Neural cell (in vitro differentiated cells): ENCODE measurements at regions not wholly inside any gene's neighbourhood (a gene's known extent, or its start where the extent isn't known, plus 50 kb on each side); places are given as distances from the start of the nearest gene placed in this dataset.

Source experiments
- H2AFZ ChIP-seq: fragments of 200-600, 300-800 bp; sonication (generic), shearing (Covaris generic); 2 replicates; pipeline ENCODE4 v1.6.0; 2014; ENCODE audit warnings: low read depth, mild to moderate bottlenecking, antibody characterized with exemption, low read length, moderate library complexity
- H3F3A ChIP-seq: fragments of 200-600 bp; shearing (Covaris generic); 2 replicates; pipeline ENCODE4 v1.6.1; 2016; ENCODE audit warnings: mild to moderate bottlenecking, moderate library complexity, mixed read lengths, antibody characterized with exemption, low read length; ENCODE audit not compliant: insufficient read depth, poor library complexity, severe bottlenecking
- H3K27ac ChIP-seq: fragments of 200-600, 300-800 bp; sonication (generic), shearing (Covaris generic); 2 replicates; pipeline ENCODE4 v1.5.1; 2014; ENCODE audit warnings: mild to moderate bottlenecking, low read length, moderate library complexity
- H3K27me3 ChIP-seq: fragments of 300-800, 200-600 bp; sonication (generic), shearing (Covaris generic); 2 replicates; pipeline ENCODE4 v1.6.0; 2014; ENCODE audit warnings: mild to moderate bottlenecking, low read depth, low read length, moderate library complexity; ENCODE audit not compliant: insufficient read depth
- H3K36me3 ChIP-seq: fragments of 300-800, 200-600 bp; sonication (generic), shearing (Covaris generic); 2 replicates; pipeline ENCODE4 v1.5.1; 2014; ENCODE audit warnings: mild to moderate bottlenecking, antibody characterized with exemption, low read length, moderate library complexity; ENCODE audit not compliant: insufficient read depth
- H3K4me2 ChIP-seq: fragments of 300-800, 200-600 bp; sonication (generic), shearing (Covaris generic); 2 replicates; pipeline ENCODE4 v1.6.0; 2014; ENCODE audit warnings: mild to moderate bottlenecking, low read length
- H3K4me3 ChIP-seq: fragments of 300-800, 200-600 bp; sonication (generic), shearing (Covaris generic); 2 replicates; pipeline ENCODE4 v1.5.1; 2014; ENCODE audit warnings: mild to moderate bottlenecking, low read length, moderate library complexity
- H3K79me2 ChIP-seq: fragments of 200-600 bp; shearing (Covaris generic); replicated peaks from 2 replicates; pipeline ENCODE4 v1.6.0; 2014; ENCODE audit warnings: mild to moderate bottlenecking, low read length, moderate library complexity; ENCODE audit not compliant: insufficient read depth
- H3K9ac ChIP-seq: fragments of 300-800, 200-600 bp; sonication (generic), shearing (Covaris generic); 2 replicates; pipeline ENCODE4 v1.6.1; 2016; ENCODE audit warnings: mild to moderate bottlenecking, low read length, mixed read lengths
- H3K9me2 ChIP-seq: fragments of 200-600 bp; shearing (Covaris generic); 2 replicates; pipeline ENCODE4 v1.6.1; 2016; ENCODE audit warnings: mild to moderate bottlenecking, low read length, mixed read lengths; ENCODE audit not compliant: insufficient read depth
- H3K9me3 ChIP-seq: fragments of 200-600, 300-800 bp; sonication (generic), shearing (Covaris generic); 2 replicates; pipeline ENCODE4 v1.6.1; 2016; ENCODE audit warnings: mild to moderate bottlenecking, mixed run types, low read length, moderate library complexity, mixed read lengths
- H4K20me1 ChIP-seq: fragments of 200-600 bp; shearing (Covaris generic); 2 replicates; pipeline ENCODE4 v1.6.1; 2016; ENCODE audit warnings: mild to moderate bottlenecking, mixed run types; ENCODE audit not compliant: insufficient read depth
- CTCF ChIP-seq: fragments of 450-650 bp; IDR thresholded peaks from 2 replicates; pipeline ENCODE4 v1.5.1; 2014; ENCODE audit warnings: antibody characterized with exemption, mild to moderate bottlenecking, moderate library complexity; ENCODE audit not compliant: poor library complexity, severe bottlenecking
- EP300 ChIP-seq: fragments of 450-650 bp; conservative IDR thresholded peaks from 2 replicates; pipeline ENCODE4 v1.6.1; 2014; ENCODE audit warnings: antibody characterized with exemption, mild to moderate bottlenecking, moderate library complexity; ENCODE audit not compliant: poor library complexity, severe bottlenecking
- EZH2 ChIP-seq: fragments of 200-600, 300-800 bp; shearing (Covaris generic), sonication (generic); IDR thresholded peaks from 2 replicates; pipeline ENCODE4 v1.6.1; 2014; ENCODE audit warnings: antibody characterized with exemption, low read length, borderline replicate concordance, mild to moderate bottlenecking; ENCODE audit not compliant: insufficient read depth, poor library complexity, severe bottlenecking
- MXI1 ChIP-seq: fragments of 450-650 bp; conservative IDR thresholded peaks from 2 replicates; pipeline ENCODE4 v1.6.1; 2014; ENCODE audit warnings: antibody characterized with exemption, mild to moderate bottlenecking; ENCODE audit not compliant: poor library complexity, severe bottlenecking
- POLR2AphosphoS5 ChIP-seq: IDR thresholded peaks from 2 replicates; pipeline ENCODE4 v1.6.1; 2012
- REST ChIP-seq: IDR thresholded peaks from 2 replicates; pipeline ENCODE4 v1.6.1; 2012; ENCODE audit warnings: borderline replicate concordance
- SMC3 ChIP-seq: fragments of 450-650 bp; conservative IDR thresholded peaks from 2 replicates; pipeline ENCODE4 v1.6.1; 2014; ENCODE audit warnings: antibody characterized with exemption, mild to moderate bottlenecking, moderate library complexity; ENCODE audit not compliant: poor library complexity
- TAF1 ChIP-seq: IDR thresholded peaks from 2 replicates; pipeline ENCODE4 v1.6.1; 2012; ENCODE audit warnings: low read depth

GRCh38 chr4:85024671-85025070, 58.2 kb upstream of the WDFY3 start:
- H3K4me2 ChIP-seq: no peak overlapping the region

GRCh38 chr4:85028910-85029309, 62.4 kb upstream of the WDFY3 start:
- no peak overlapping the region for H3K4me2 ChIP-seq
- H3F3A ChIP-seq: no peaks in the 10 kb centered on the region
- H3K36me3 ChIP-seq: no peaks in the 10 kb centered on the region
- H3K9ac ChIP-seq: no peak overlapping the region
- no peaks in the 10 kb centered on the region for H4K20me1 ChIP-seq
- no peaks in the 10 kb centered on the region for H3K9me3 ChIP-seq
- H3K27me3 ChIP-seq: no peaks in the 10 kb centered on the region
- no peak overlapping the region for H2AFZ ChIP-seq
- peak overlapping the region; percentile 12 for H3K27ac ChIP-seq
- H3K79me2 ChIP-seq: no peaks in the 10 kb centered on the region
- H3K9me2 ChIP-seq: no peaks in the 10 kb centered on the region
- H3K4me3 ChIP-seq: no peak overlapping the region
- TF ChIP-seq EZH2: no peak
- no peak for TF ChIP-seq CTCF
- TF ChIP-seq EP300: no peak
- no peak for TF ChIP-seq POLR2AphosphoS5

More at GRCh38 chr4:85024671-85025070, 58.2 kb upstream of the WDFY3 start:
- Histone ChIP-seq H2AFZ (no peak overlapping the region), H3K9me3 (no peaks in the 10 kb centered on the region), H3K9me2 (no peaks in the 10 kb centered on the region), H3K36me3 (no peaks in the 10 kb centered on the region), H3K27ac (no peak overlapping the region), H3K4me3 (no peak overlapping the region), H3K27me3 (no peaks in the 10 kb centered on the region), H4K20me1 (no peaks in the 10 kb centered on the region), H3K9ac (no peak overlapping the region), H3F3A (no peaks in the 10 kb centered on the region), H3K79me2 (no peaks in the 10 kb centered on the region)
- no peak for TF ChIP-seq SMC3
- TF ChIP-seq MXI1: no peak
- no peak for TF ChIP-seq REST
- TF ChIP-seq TAF1: no peak

- no peaks in the 10 kb centered on the region for H3K9me3 ChIP-seq
- no peak overlapping the region for H3K9ac ChIP-seq
- no peaks in the 10 kb centered on the region for H3K36me3 ChIP-seq
- no peak overlapping the region for H2AFZ ChIP-seq
- H3F3A ChIP-seq: no peaks in the 10 kb centered on the region
- H3K79me2 ChIP-seq: no peaks in the 10 kb centered on the region
- peak overlapping the region; percentile 12 for H3K27ac ChIP-seq
- H3K4me3 ChIP-seq: no peak overlapping the region
- no peaks in the 10 kb centered on the region for H4K20me1 ChIP-seq
- H3K27me3 ChIP-seq: no peaks in the 10 kb centered on the region
- TF ChIP-seq TAF1 (no peak), POLR2AphosphoS5 (no peak), EZH2 (no peak), SMC3 (no peak), EP300 (no peak)
- H3K9me2 ChIP-seq: no peaks in the 10 kb centered on the region
- no peak overlapping the region for H3K4me2 ChIP-seq
Measured at GRCh38 chr4:85029453-85029852, 63.0 kb upstream of the WDFY3 start.
